HG02798 (cell line): ENCODE measurements at regions not wholly inside any gene's neighbourhood (a gene's known extent, or its start where the extent isn't known, plus 50 kb on each side); places are given as distances from the start of the nearest gene placed in this dataset.

Experiments used
- ATAC-seq: cut with Tn5 transposase; IDR thresholded peaks from one replicate; pipeline ENCODE4 v1.9.1; 2021; ENCODE audit warnings: mild to moderate bottlenecking; ENCODE audit not compliant: unreplicated experiment, poor library complexity

- no peak for ATAC-seq
These were observed 110.0 kb upstream of the SLC4A7 start for GRCh38 chr3:27594096-27594690.

- no peak for ATAC-seq
These were observed 109.0 kb upstream of the SLC4A7 start for GRCh38 chr3:27593173-27593572.

- peak; percentile 64 for ATAC-seq
These were observed 107.4 kb upstream of the SLC4A7 start for GRCh38 chr3:27591312-27592210.

- ATAC-seq, result no peak
These were observed 106.5 kb upstream of the SLC4A7 start for GRCh38 chr3:27590437-27591298.

- no peak for ATAC-seq
These were observed 105.6 kb upstream of the SLC4A7 start for GRCh38 chr3:27589795-27590194.

GRCh38 chr3:27585429-27585828, 101.2 kb upstream of the SLC4A7 start:
- no peak for ATAC-seq

- no peak for ATAC-seq
These were observed 100.7 kb upstream of the SLC4A7 start for GRCh38 chr3:27584874-27585273.

- no peak for ATAC-seq
These were observed 97.7 kb upstream of the SLC4A7 start for GRCh38 chr3:27581852-27582251.

- no peak for ATAC-seq
These were observed 93.8 kb upstream of the SLC4A7 start for GRCh38 chr3:27578032-27578431.

GRCh38 chr3:27577504-27577903, 93.3 kb upstream of the SLC4A7 start:
- ATAC-seq, result no peak

- no peak for ATAC-seq
These were observed 92.0 kb upstream of the SLC4A7 start for GRCh38 chr3:27576171-27576570.

GRCh38 chr3:27575499-27575898, 91.3 kb upstream of the SLC4A7 start:
- no peak for ATAC-seq

GRCh38 chr3:27574438-27574795, 90.2 kb upstream of the SLC4A7 start:
- no peak for ATAC-seq

- ATAC-seq, result no peak
These were observed 89.7 kb upstream of the SLC4A7 start for GRCh38 chr3:27573780-27574437.

- no peak for ATAC-seq
These were observed 89.0 kb upstream of the SLC4A7 start for GRCh38 chr3:27573138-27573537.

GRCh38 chr3:27571345-27571744, 87.2 kb upstream of the SLC4A7 start:
- ATAC-seq, result no peak

- ATAC-seq, result no peak
These were observed 86.4 kb upstream of the SLC4A7 start for GRCh38 chr3:27570421-27571106.

- ATAC-seq, result no peak
These were observed 84.2 kb upstream of the SLC4A7 start for GRCh38 chr3:27568393-27568792.

- ATAC-seq, result no peak
These were observed 83.1 kb upstream of the SLC4A7 start for GRCh38 chr3:27567251-27567650.
